Upper lobe of left lung (tissue), 6 donors: ENCODE measurements at regions not wholly inside any gene's neighbourhood (a gene's known extent, or its start where the extent isn't known, plus 50 kb on each side); places are given as distances from the start of the nearest gene placed in this dataset.

Experiments used
- ATAC-seq, 2 donors: fragments of 200-7000 bp; cut with Tn5 transposase; one replicate each; pipeline ENCODE4 v1.9.1; 2022; ENCODE audit warnings: mild to moderate bottlenecking in 2 of 2, moderate library complexity in 2 of 2; ENCODE audit not compliant: low FRiP score in 2 of 2
- DNase-seq, 2 donors: peaks; one replicate each; pipeline ENCODE4 v3.0.0-alpha.2; 2019 to 2020
- H3K27ac ChIP-seq, 4 donors: fragments of 200-600 bp; sonication (generic); one replicate each; pipeline ENCODE4 v1.5.1; 2016 to 2019
- H3K27me3 ChIP-seq, 4 donors: fragments of 200-600 bp; sonication (generic); one replicate each; pipeline ENCODE4 v1.5.1; 2017 to 2019
- H3K36me3 ChIP-seq, 4 donors: fragments of 200-600 bp; sonication (generic); one replicate each; pipeline ENCODE4 v1.5.1; 2016 to 2019
- H3K4me1 ChIP-seq, 4 donors: fragments of 200-600 bp; sonication (generic); one replicate each; pipeline ENCODE4 v1.5.1; 2018 to 2019
- H3K4me3 ChIP-seq, 4 donors: fragments of 200-600 bp; sonication (generic); one replicate each; pipeline ENCODE4 v1.5.1; 2017 to 2019; ENCODE audit warnings: mild to moderate bottlenecking in 2 of 4, moderate library complexity in 1 of 4
- H3K9me3 ChIP-seq, 4 donors: fragments of 200-600 bp; sonication (generic); one replicate each; pipeline ENCODE4 v1.5.1; 2018 to 2019
- EP300 ChIP-seq, 4 donors: sonication (generic); formaldehyde crosslinking; IDR thresholded peaks; one replicate each; pipeline ENCODE4 v1.5.1; 2017; ENCODE audit warnings: antibody characterized with exemption in 4 of 4, control low read depth in 2 of 4
- POLR2A ChIP-seq, 4 donors: fragments of 450-650 bp; IDR thresholded peaks; one replicate each; pipeline ENCODE4 v1.5.1; 2016 to 2017; ENCODE audit warnings: antibody characterized with exemption in 4 of 4, mild to moderate bottlenecking in 2 of 4
- POLR2AphosphoS5 ChIP-seq, 2 donors: sonication (generic); formaldehyde crosslinking; IDR thresholded peaks; one replicate each; pipeline ENCODE4 v1.5.1; 2017; ENCODE audit warnings: antibody characterized with exemption in 2 of 2
- WGBS, 2 donors: methylation state at CpG; one replicate each; pipeline ENCODE4 v1.1.5; 2017 to 2018; 5-methylcytosine and 5-hydroxymethylcytosine counted together
- TF ChIP-seq, protein P1 (sequence below), 6 experiments: fragments of 450-650 bp in 4 of 6; fragments of 200-600 bp in 2 of 6; sonication (generic) in 2 of 6; IDR thresholded peaks; one replicate each; pipeline ENCODE4 v1.5.1; 2016 to 2019; ENCODE audit warnings: antibody characterized with exemption in 6 of 6
- donor health status: DM: no; HTN: no; CAD: no; lungs with moderate emphysema.
- donor health status: DM: no; HTN: yes; CAD: no; lungs with severe emphysema.

DNA sequence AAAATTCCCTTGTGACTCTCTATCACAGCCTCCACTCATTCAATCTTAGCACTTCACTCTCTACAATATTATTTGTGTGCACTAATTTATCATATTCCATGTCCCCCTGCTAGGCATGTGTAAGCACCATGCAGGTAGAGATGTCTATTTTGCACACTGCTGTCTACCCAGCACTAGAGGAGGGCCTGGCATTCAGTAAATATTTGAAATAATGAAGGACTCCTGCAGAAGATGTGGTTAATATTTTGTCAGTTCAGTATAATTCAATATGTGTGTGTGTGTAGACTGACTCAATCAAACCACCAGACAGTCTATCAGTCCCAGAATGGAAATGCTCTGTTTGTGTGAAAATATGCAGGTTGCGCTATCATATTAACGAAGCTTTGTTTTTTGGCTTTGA is 313.6 kb upstream of the CDH6 start:
- no peaks in the 10 kb centered on the region for H3K4me1 ChIP-seq
- H3K4me3 ChIP-seq, result no peak overlapping the region
- H3K27me3 ChIP-seq, result no peaks in the 10 kb centered on the region
- H3K9me3 ChIP-seq, result no peaks in the 10 kb centered on the region
- no peak for DNase-seq
- no peak overlapping the region for H3K27ac ChIP-seq
- 93% methylated on average over 2 of the region's 2 CpGs for WGBS, 2 donors
- H3K36me3 ChIP-seq, result no peaks in the 10 kb centered on the region
- TF ChIP-seq POLR2AphosphoS5 (IDR thresholded peaks at IDR 0.05) (no peak), POLR2A (IDR thresholded peaks at IDR 0.05) (no peak)
- TF ChIP-seq, protein P1, sequence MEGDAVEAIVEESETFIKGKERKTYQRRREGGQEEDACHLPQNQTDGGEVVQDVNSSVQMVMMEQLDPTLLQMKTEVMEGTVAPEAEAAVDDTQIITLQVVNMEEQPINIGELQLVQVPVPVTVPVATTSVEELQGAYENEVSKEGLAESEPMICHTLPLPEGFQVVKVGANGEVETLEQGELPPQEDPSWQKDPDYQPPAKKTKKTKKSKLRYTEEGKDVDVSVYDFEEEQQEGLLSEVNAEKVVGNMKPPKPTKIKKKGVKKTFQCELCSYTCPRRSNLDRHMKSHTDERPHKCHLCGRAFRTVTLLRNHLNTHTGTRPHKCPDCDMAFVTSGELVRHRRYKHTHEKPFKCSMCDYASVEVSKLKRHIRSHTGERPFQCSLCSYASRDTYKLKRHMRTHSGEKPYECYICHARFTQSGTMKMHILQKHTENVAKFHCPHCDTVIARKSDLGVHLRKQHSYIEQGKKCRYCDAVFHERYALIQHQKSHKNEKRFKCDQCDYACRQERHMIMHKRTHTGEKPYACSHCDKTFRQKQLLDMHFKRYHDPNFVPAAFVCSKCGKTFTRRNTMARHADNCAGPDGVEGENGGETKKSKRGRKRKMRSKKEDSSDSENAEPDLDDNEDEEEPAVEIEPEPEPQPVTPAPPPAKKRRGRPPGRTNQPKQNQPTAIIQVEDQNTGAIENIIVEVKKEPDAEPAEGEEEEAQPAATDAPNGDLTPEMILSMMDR (IDR thresholded peaks at IDR 0.05), result no peak
- no peak for ATAC-seq

- H3K4me3 ChIP-seq, result no peak overlapping the region
- no peaks in the 10 kb centered on the region for H3K4me1 ChIP-seq
- no peaks in the 10 kb centered on the region for H3K36me3 ChIP-seq
- TF ChIP-seq POLR2A (IDR thresholded peaks at IDR 0.05), result no peak
- TF ChIP-seq EP300 (IDR thresholded peaks at IDR 0.05), result no peak
- TF ChIP-seq POLR2AphosphoS5 (IDR thresholded peaks at IDR 0.05), result no peak
- TF ChIP-seq, protein P1 (IDR thresholded peaks at IDR 0.05), result no peak
- WGBS, 2 donors, result 84 to 100% methylated on average over 1 of the region's 1 CpG
- H3K27ac ChIP-seq, result no peak overlapping the region
- no peaks in the 10 kb centered on the region for H3K9me3 ChIP-seq
- ATAC-seq (no peak), DNase-seq (no peak)
- no peaks in the 10 kb centered on the region for H3K27me3 ChIP-seq
Measured at GRCh38 chr5:30878746-30879145, 314.7 kb upstream of the CDH6 start.

DNA sequence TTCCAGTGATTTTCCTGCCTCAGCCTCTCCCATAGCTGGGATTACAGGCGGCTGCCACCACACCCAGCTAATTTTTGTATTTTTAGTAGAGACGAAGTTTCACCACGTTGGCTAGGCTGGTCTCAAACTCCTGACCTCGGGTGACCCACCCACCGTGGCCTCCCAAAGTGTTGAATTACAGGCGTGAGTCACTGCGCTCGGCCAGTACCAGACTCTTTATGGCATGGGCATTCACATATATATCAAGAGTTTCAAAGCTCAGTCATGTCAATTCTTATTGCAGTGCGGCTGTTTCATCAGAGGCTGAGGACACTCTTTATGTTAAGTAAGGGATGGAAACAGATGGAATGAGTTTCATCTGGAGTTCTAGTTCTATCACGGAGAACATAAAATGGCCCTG is 315.2 kb upstream of the CDH6 start:
- ATAC-seq, result no peak
- Histone ChIP-seq H3K27ac (no peak overlapping the region), H3K4me1 (no peaks in the 10 kb centered on the region), H3K4me3 (no peak overlapping the region), H3K9me3 (no peaks in the 10 kb centered on the region), H3K27me3 (no peaks in the 10 kb centered on the region), H3K36me3 (no peaks in the 10 kb centered on the region)
- WGBS, 2 donors, result 93 to 94% methylated on average over 10 of the region's 10 CpGs
- no peak for DNase-seq
- TF ChIP-seq EP300 (IDR thresholded peaks at IDR 0.05), result no peak

DNA sequence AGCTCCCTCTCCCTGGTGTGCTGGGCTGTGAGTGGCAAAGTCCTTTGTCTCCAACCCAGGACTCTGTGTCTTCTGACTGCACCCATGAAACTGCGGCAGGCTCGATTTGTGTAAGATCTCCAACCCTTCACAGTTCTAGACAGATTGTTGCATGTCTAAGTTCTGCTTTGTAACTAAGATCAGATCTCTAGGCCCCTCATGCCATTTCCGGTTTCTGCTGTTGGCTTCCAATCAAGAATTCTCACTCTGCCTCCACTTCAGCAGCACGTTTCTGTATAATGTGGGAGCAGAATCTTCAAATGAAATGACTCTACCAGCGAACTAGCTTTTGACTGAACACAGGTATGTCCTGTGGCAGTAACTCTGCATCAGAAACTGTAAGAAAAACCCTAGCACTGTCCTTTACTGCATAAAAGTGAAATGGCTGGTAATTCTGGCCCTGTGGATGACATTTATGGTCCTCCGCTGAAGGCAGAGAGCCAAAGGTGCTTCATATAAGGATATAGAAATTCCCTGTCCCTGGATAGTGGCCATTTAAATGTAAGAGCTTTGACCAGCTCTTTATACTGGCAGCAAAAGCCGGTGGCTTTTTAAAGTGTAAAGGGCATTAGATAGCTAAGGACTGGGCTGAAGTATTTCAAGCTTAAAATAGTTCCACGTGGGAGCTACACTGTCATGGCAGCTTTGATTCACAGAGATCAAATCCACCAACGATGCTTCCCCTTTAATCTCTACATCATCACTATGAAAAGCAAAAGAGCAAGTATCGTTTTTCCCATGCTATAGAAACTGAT is 319.0 kb upstream of the CDH6 start:
- Histone ChIP-seq H3K36me3 (no peaks in the 10 kb centered on the region), H3K4me3 (no peak overlapping the region), H3K4me1 (no peaks in the 10 kb centered on the region), H3K27me3 (no peaks in the 10 kb centered on the region), H3K27ac (no peak overlapping the region), H3K9me3 (no peaks in the 10 kb centered on the region)
- TF ChIP-seq, protein P1 (IDR thresholded peaks at IDR 0.05), result no peak
- TF ChIP-seq POLR2A (IDR thresholded peaks at IDR 0.05) (no peak), POLR2AphosphoS5 (IDR thresholded peaks at IDR 0.05) (no peak), EP300 (IDR thresholded peaks at IDR 0.05) (no peak)
- no peak for DNase-seq
- WGBS, 2 donors, result 54 to 63% methylated on average over 10 of the region's 10 CpGs
- ATAC-seq, result no peak

DNA sequence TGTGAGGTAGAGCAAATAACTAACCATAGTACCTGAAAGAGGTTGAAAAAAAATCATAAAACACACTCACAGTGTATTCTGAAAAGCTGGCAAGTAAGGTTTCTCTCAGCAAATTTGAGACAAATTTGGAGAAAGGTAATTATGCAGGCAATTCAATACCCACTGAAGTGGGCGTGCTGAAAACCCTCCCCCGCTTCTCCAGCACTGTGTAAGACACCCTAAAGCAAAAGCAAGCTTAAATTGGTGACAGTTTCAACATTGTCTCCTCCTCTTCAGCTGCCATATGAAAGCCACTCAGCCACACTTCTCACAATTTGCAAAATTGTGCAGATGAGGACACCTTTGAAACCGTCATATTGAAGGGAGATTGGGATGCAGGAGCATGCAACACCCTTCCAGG is 322.3 kb upstream of the CDH6 start:
- Histone ChIP-seq H3K9me3 (no peaks in the 10 kb centered on the region), H3K4me3 (no peak overlapping the region), H3K36me3 (no peaks in the 10 kb centered on the region), H3K27me3 (no peaks in the 10 kb centered on the region), H3K27ac (no peak overlapping the region), H3K4me1 (no peaks in the 10 kb centered on the region)
- whole genome bisulfite sequencing, 2 donors, result 51 to 78% methylated on average over 3 of the region's 3 CpGs
- DNase-seq, result no peak
- no peak for ATAC-seq
- TF ChIP-seq POLR2AphosphoS5 (IDR thresholded peaks at IDR 0.05) (no peak), EP300 (IDR thresholded peaks at IDR 0.05) (no peak), POLR2A (IDR thresholded peaks at IDR 0.05) (no peak)
- TF ChIP-seq, protein P1 (IDR thresholded peaks at IDR 0.05), result no peak
